Parathyroid adenoma (tissue), 2 donors: ENCODE measurements at regions not wholly inside any gene's neighbourhood (a gene's known extent, or its start where the extent isn't known, plus 50 kb on each side); places are given as distances from the start of the nearest gene placed in this dataset.
"Not testable (repeated sequence)": the region's sequence is repeated elsewhere in the genome, so short reads cannot be mapped to it uniquely, and the experiment has no call there.

Experiments used
- H2AFZ ChIP-seq: fragments of 300-600 bp; sonication (generic); one replicate; pipeline ENCODE4 v1.7.0; 2017; ENCODE audit warnings: antibody characterized with exemption, mild to moderate bottlenecking
- H3K27ac ChIP-seq: fragments of 300-600 bp; sonication (generic); one replicate; pipeline ENCODE4 v1.7.0; 2017
- H3K27me3 ChIP-seq: fragments of 300-600 bp; sonication (generic); one replicate; pipeline ENCODE4 v1.7.0; 2017; ENCODE audit warnings: low read length; ENCODE audit not compliant: control insufficient read depth, insufficient read depth
- H3K36me3 ChIP-seq: fragments of 300-600 bp; sonication (generic); one replicate; pipeline ENCODE4 v1.7.0; 2017; ENCODE audit warnings: low read length; ENCODE audit not compliant: control insufficient read depth, insufficient read depth
- H3K4me1 ChIP-seq: fragments of 300-600 bp; sonication (generic); one replicate; pipeline ENCODE4 v1.7.0; 2017; ENCODE audit warnings: control low read depth
- H3K4me2 ChIP-seq: fragments of 300-600 bp; sonication (generic); one replicate; pipeline ENCODE4 v1.7.0; 2017; ENCODE audit warnings: low read length
- H3K4me3 ChIP-seq: fragments of 300-600 bp; sonication (generic); one replicate; pipeline ENCODE4 v1.7.0; 2017; ENCODE audit warnings: low read depth, low read length
- H3K79me2 ChIP-seq: fragments of 300-600 bp; sonication (generic); one replicate; pipeline ENCODE4 v1.7.0; 2017; ENCODE audit warnings: control low read depth
- H3K9ac ChIP-seq: fragments of 300-600 bp; sonication (generic); one replicate; pipeline ENCODE4 v1.7.0; 2017; ENCODE audit warnings: mild to moderate bottlenecking
- H3K9me3 ChIP-seq: fragments of 300-600 bp; sonication (generic); one replicate; pipeline ENCODE4 v1.7.0; 2017; ENCODE audit warnings: low read length; ENCODE audit not compliant: control insufficient read depth
- CTCF ChIP-seq: fragments of 300-600 bp; sonication (generic); IDR thresholded peaks from one replicate; pipeline ENCODE4 v1.7.0; 2017; ENCODE audit warnings: antibody characterized with exemption, mild to moderate bottlenecking
- donor health status: primary hyperparathyroidism.

GRCh38 chr11:87529486-87529885, 491.8 kb downstream of the TMEM135 start:
- Histone ChIP-seq H3K36me3 (no peaks in the 10 kb centered on the region), H3K4me2 (no peak overlapping the region), H3K4me1 (no peaks in the 10 kb centered on the region), H3K9ac (no peak overlapping the region), H3K79me2 (no peaks in the 10 kb centered on the region), H3K27ac (no peak overlapping the region), H3K27me3 (no peaks in the 10 kb centered on the region), H2AFZ (no peak overlapping the region), H3K4me3 (no peak overlapping the region), H3K9me3 (no peaks in the 10 kb centered on the region)
- no peak for TF ChIP-seq CTCF

DNA sequence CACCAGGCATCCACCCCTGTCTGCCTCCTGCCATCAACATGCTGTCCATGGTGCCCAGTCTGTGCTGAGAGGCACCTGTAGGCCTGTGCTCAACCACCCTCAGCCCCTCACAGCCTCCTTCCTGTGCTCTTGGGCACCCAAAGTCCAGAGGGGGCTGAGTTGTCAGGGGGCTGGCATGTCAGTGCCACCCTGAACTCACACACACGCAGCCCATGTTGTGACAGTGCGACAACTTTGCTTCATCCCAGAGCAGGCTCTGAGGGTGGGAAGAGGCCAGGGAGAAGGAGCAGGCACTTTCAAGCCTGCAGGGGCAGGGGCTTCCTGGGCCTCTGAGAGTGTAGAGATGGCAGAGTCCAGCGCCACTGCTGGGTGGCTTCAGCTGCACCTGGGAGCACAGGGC, 491.0 kb downstream of the TMEM135 start:
- no peaks in the 10 kb centered on the region for H3K4me1 ChIP-seq
- H3K9ac ChIP-seq, result no peak overlapping the region
- H3K4me3 ChIP-seq, result no peak overlapping the region
- TF ChIP-seq CTCF, result no peak
- no peaks in the 10 kb centered on the region for H3K9me3 ChIP-seq
- H3K4me2 ChIP-seq, result no peak overlapping the region
- H3K27me3 ChIP-seq, result no peaks in the 10 kb centered on the region
- no peak overlapping the region for H2AFZ ChIP-seq
- no peaks in the 10 kb centered on the region for H3K79me2 ChIP-seq
- H3K27ac ChIP-seq, result no peak overlapping the region
- no peaks in the 10 kb centered on the region for H3K36me3 ChIP-seq

- Histone ChIP-seq H3K79me2 (no peaks in the 10 kb centered on the region), H3K4me3 (no peak overlapping the region), H3K4me2 (no peak overlapping the region), H3K9ac (no peak overlapping the region), H3K4me1 (no peaks in the 10 kb centered on the region), H2AFZ (no peak overlapping the region), H3K36me3 (no peaks in the 10 kb centered on the region), H3K9me3 (no peaks in the 10 kb centered on the region), H3K27ac (no peak overlapping the region), H3K27me3 (no peaks in the 10 kb centered on the region)
- no peak for TF ChIP-seq CTCF
Measured at GRCh38 chr11:87523276-87523675, 485.5 kb downstream of the TMEM135 start.

GRCh38 chr11:87518266-87518665, 480.5 kb downstream of the TMEM135 start:
- Histone ChIP-seq H3K4me1 (no peaks in the 10 kb centered on the region), H3K4me3 (no peak overlapping the region), H3K27ac (no peak overlapping the region), H3K36me3 (no peaks in the 10 kb centered on the region), H3K9me3 (no peaks in the 10 kb centered on the region), H3K9ac (no peak overlapping the region), H3K4me2 (no peak overlapping the region), H2AFZ (no peak overlapping the region), H3K79me2 (no peaks in the 10 kb centered on the region), H3K27me3 (no peaks in the 10 kb centered on the region)
- no peak for TF ChIP-seq CTCF

- Histone ChIP-seq H3K27me3 (no peaks in the 10 kb centered on the region), H3K27ac (no peak overlapping the region), H2AFZ (no peak overlapping the region), H3K4me3 (no peak overlapping the region), H3K4me1 (no peaks in the 10 kb centered on the region), H3K9ac (no peak overlapping the region), H3K9me3 (no peaks in the 10 kb centered on the region), H3K36me3 (no peaks in the 10 kb centered on the region), H3K79me2 (no peaks in the 10 kb centered on the region), H3K4me2 (no peak overlapping the region)
- TF ChIP-seq CTCF, result no peak
Measured at GRCh38 chr11:87517351-87517750, 479.6 kb downstream of the TMEM135 start.

DNA sequence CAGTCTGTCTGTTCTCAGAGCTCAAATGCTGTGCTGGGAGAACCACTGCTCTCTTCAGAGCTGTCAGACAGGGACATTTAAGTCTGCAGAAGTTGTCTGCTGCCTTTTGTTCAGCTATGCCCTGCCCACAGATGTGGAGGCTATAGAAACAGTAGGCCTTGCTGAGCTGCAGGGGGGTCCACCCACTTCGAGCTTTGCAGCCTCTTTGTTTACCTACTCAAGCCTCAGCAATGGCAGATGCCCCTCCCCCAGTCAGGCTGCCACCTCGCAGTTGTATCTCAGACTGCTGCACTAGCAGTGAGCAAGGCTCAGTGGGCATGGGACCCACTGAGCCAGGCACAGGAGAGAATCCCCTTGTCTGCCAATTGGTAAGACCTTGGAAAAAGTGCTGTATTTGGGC, 470.0 kb downstream of the TMEM135 start:
- H3K79me2 ChIP-seq, H3K4me1 ChIP-seq, H3K36me3 ChIP-seq, H3K4me3 ChIP-seq, H3K9ac ChIP-seq, H3K27ac ChIP-seq, H3K4me2 ChIP-seq, H3K9me3 ChIP-seq, H3K27me3 ChIP-seq, H2AFZ ChIP-seq: not testable (repeated sequence)

DNA sequence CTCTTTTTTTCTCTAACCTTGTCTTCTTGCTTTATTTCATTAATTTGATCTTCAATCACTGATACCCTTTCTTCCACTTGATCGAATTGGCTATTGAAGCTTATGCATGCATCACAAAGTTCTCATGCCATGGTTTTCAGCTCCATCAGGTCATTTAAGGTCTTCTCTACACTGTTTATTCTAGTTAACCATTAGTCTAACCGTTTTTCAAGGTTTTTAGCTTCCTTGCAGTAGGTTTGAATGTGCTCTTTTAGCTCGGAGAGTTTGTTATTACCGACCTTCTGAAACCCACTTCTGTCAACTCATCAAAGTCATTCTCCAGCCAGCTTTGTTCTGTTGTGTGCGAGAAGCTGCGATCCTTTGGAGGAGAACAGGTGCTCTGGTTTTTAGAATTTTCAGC, 469.2 kb downstream of the TMEM135 start:
- not testable (repeated sequence) for H3K4me3 ChIP-seq

More for the DNA sequence above, 469.2 kb downstream of the TMEM135 start:
- H3K36me3 ChIP-seq, H2AFZ ChIP-seq, H3K4me2 ChIP-seq, H3K27ac ChIP-seq, H3K79me2 ChIP-seq, H3K4me1 ChIP-seq, H3K9me3 ChIP-seq, H3K27me3 ChIP-seq, H3K9ac ChIP-seq: not testable (repeated sequence)
